ENCODE measurements at regions not wholly inside any gene's neighbourhood (a gene's known extent, or its start where the extent isn't known, plus 50 kb on each side); places are given as distances from the start of the nearest gene placed in this dataset.

GRCh38 chr19:28213470-28214082 is 999.4 kb downstream of the UQCRFS1 start:
- no peak for TF ChIP-seq CTCF (IDR thresholded peaks at IDR 0.05; ENCODE audit: low read depth, low read length, missing control alignments)
- no peak for DNase-seq (ENCODE audit: low read depth)
- H3K4me3 ChIP-seq (ENCODE audit: low read depth, low read length) = no peak overlapping the region

- H3K4me3 ChIP-seq (ENCODE audit: low read depth, low read length) = no peak overlapping the region
- no peak for DNase-seq (ENCODE audit: low read depth)
- TF ChIP-seq CTCF (IDR thresholded peaks at IDR 0.05; ENCODE audit: low read depth, low read length, missing control alignments) = no peak
Measured at GRCh38 chr19:28210886-28211285, 1002.1 kb downstream of the UQCRFS1 start.

- H3K4me3 ChIP-seq (ENCODE audit: low read depth, low read length) = no peak overlapping the region
- no peak for TF ChIP-seq CTCF (IDR thresholded peaks at IDR 0.05; ENCODE audit: low read depth, low read length, missing control alignments)
- no peak for DNase-seq (ENCODE audit: low read depth)
Measured at GRCh38 chr19:28208745-28209144, 1004.2 kb downstream of the UQCRFS1 start.

GRCh38 chr19:28207244-28207643 is 1005.7 kb downstream of the UQCRFS1 start:
- TF ChIP-seq CTCF (IDR thresholded peaks at IDR 0.05; ENCODE audit: low read depth, low read length, missing control alignments) = no peak
- H3K4me3 ChIP-seq (ENCODE audit: low read depth, low read length) = no peak overlapping the region
- no peak for DNase-seq (ENCODE audit: low read depth)

GRCh38 chr19:28201462-28201943 is 1011.4 kb downstream of the UQCRFS1 start:
- H3K4me3 ChIP-seq (ENCODE audit: low read depth, low read length) = no peak overlapping the region
- no peak for TF ChIP-seq CTCF (IDR thresholded peaks at IDR 0.05; ENCODE audit: low read depth, low read length, missing control alignments)
- DNase-seq (ENCODE audit: low read depth) = no peak

GRCh38 chr19:28199323-28199722 is 1013.6 kb downstream of the UQCRFS1 start:
- DNase-seq (ENCODE audit: low read depth) = no peak
- no peak overlapping the region for H3K4me3 ChIP-seq (ENCODE audit: low read depth, low read length)
- TF ChIP-seq CTCF (IDR thresholded peaks at IDR 0.05; ENCODE audit: low read depth, low read length, missing control alignments) = no peak

GRCh38 chr19:28196961-28197360 is 1016.0 kb downstream of the UQCRFS1 start:
- DNase-seq (ENCODE audit: low read depth) = no peak
- TF ChIP-seq CTCF (IDR thresholded peaks at IDR 0.05; ENCODE audit: low read depth, low read length, missing control alignments) = no peak
- H3K4me3 ChIP-seq (ENCODE audit: low read depth, low read length) = no peak overlapping the region
